CD4-positive, alpha-beta T cell treated with Interleukin-21 for 1 hour (primary cell): ENCODE measurements at regions not wholly inside any gene's neighbourhood (a gene's known extent, or its start where the extent isn't known, plus 50 kb on each side); places are given as distances from the start of the nearest gene placed in this dataset.
"Not testable (repeated sequence)": the region's sequence is repeated elsewhere in the genome, so short reads cannot be mapped to it uniquely, and the experiment has no call there.

Experiments
- DNase-seq: peaks from one replicate; pipeline ENCODE4 v3.0.0-alpha.2; 2020

GRCh38 chr2:7830616-7831015 is 851.2 kb upstream of the ID2 start:
- no peak for DNase-seq

- DNase-seq = no peak
These were observed 846.7 kb upstream of the ID2 start for GRCh38 chr2:7835151-7835550.

DNA sequence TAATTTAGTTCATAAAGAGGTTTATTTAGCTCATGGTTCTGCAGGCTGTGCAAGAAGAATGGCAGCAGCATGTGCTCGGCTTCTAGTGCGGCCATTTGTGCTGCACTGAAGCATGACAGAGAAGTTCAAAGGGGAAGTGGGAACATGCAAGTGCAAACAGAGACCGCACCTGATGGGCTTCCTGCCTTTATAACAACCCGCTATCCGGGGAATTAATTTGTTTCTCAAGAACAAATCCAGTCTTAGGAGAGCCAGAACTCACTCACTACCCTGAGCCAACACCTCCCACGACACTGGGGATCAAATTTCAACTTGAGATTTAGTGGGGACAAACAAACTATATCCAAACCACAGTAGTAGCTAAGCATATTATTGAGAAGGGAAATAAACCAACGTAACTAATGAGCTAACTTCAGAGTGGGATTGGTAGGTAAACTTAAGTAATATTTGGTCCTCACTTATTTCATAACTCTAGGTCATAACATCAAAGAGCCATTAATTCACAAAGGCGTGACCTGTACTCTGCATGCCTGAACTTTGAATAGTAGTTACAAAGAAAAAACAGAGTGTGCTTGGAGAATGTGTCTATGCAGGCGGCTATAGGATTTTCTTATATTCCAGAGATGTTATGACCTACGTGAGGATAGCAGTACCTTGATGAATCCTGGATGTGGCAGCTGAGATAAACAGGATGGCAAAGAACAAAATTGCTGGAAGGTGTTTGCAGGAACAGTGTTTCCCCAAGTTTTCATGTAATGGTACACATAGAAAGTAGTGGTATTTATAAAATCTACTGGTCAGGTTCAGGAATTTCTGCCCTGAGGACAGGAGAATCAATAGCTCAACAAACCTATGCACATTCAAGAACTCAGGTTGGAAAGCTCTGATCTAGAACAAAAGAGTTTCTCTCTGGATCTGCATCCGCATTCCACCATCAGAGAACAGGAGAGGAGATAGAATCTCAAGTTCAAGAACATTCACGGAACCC is 845.9 kb upstream of the ID2 start:
- DNase-seq = peak; percentile 8

GRCh38 chr2:7837237-7837760 is 844.6 kb upstream of the ID2 start:
- DNase-seq = no peak

DNA sequence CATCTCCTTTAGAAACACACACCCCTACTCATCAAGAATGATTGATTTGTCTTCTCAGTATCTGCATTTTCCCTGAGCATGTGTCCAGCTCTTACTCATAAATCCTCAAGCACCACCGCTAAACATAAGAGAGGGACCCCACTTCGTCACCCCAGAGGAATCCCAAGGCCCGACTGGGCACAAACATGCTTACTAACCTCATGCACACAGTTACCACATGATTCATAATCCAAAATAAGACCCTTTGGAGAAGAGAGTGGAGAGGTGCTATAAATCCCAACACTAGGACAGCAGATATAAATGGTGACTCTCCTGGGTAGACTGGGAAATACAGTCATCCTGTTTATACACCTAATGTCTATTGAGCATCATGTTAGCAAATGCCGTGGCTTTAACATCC is 843.2 kb upstream of the ID2 start:
- DNase-seq = no peak

DNA sequence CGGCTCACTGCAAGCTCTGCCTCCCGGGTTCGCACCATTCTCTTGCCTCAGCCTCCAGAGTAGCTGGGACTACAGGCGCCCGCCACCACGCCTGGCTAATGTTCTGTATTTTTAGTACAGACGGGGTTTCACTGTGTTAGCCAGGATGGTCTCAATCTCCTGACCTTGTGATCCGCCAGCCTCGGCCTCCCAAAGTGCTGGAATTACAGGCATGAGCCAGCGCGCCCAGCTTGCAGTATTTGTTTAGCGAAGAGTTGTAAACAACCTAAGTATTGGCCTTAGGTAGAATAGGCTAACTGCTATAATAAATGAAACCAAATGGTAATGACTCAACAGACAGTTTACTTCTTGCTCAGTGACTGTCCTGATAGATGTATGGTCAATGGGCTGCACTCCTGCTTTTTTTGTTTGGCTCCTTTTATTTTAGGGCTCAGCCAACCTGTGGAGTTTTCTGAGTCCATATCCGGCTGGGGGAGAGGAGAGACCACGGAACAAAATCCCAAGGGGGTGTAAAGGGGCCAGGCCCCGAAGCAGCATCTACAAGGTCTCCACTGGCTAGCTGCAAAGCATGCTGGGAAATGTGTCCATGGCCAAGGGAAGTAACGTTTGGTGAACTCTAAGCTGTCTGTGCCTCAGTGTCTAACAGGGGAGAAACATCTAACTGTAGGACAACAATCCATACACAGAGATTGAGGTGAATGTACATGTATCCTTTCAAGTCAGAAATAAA is 841.0 kb upstream of the ID2 start:
- DNase-seq = no peak

DNA sequence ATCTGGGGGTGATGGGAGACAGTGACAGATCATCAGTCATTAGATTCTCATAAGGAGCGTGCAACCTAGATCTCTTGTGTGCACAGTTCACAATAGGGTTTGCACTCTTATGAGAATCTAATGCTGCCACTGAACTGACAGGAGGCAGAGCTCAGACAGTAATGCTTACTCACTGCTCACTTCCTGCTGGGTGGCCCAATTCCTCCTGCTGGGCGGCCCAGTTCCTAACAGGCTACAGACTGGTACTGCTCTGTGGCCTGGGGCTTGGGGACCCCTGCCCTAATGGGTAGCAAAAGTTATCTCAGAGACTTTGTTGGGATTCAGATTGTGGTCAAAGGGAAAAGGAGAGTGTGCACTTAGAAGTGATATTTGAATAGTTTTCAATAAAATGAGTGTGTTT is 840.1 kb upstream of the ID2 start:
- no peak for DNase-seq

GRCh38 chr2:7844414-7844965 is 837.4 kb upstream of the ID2 start:
- no peak for DNase-seq

DNA sequence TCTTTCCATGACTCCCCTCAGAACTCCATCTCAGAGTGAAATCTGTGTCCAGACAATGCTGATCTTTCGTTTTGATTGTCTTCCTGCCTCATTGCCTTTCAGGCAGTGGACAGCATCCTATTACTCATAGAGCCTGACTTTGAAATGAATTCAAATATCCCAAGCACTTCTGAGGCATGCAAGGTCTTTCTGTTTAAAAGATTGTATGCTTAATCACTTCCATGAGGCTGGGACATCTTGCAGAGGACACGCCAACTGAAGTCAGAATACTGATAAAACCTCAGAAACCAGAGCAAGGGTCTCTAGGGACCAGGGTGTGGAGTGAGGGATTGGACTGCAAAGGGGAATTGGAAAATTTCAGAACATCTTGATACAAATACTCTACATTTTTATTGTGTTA is 836.5 kb upstream of the ID2 start:
- no peak for DNase-seq

DNA sequence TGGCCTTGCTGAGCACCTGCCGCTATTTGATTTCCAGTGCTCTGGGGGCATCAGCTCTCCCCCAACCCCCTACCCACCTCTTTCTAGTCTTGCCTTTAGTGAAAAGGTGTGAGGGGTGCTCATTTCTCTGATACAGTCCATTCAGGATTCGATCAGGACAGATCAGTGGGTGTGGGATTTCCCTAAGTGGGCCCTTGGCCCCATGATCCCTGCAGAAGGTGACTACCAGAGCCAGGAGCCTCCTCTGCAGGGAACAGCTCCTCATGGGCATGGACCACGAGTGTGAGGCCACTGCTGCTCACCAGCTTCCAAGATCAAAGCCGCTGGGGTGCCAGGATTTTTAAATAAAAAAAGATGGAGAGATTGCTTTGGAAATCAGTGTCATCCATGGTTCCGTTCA is 835.2 kb upstream of the ID2 start:
- no peak for DNase-seq

- DNase-seq = no peak
These were observed 834.5 kb upstream of the ID2 start for GRCh38 chr2:7847321-7847720.

- no peak for DNase-seq
These were observed 832.8 kb upstream of the ID2 start for GRCh38 chr2:7849027-7849426.

GRCh38 chr2:7849531-7849930 is 832.3 kb upstream of the ID2 start:
- no peak for DNase-seq

DNA sequence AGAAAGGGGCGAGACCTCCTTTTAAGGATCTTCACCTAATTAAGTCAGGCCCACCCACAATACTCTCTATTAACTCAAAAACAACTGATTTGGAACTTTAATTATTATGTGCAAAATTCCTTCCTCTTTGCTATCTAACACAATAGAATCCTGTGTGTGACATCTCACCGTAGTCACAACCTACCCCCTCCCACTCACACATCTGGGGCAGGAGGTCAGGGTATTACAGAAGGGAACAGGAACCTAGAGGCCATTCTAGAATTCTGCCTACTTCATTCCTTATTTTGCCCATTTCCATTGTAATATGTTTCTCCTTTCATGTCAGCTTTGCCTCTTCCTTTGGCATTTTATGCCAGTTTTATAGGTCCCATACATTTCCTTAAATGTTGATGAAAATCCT is 829.3 kb upstream of the ID2 start:
- no peak for DNase-seq

DNA sequence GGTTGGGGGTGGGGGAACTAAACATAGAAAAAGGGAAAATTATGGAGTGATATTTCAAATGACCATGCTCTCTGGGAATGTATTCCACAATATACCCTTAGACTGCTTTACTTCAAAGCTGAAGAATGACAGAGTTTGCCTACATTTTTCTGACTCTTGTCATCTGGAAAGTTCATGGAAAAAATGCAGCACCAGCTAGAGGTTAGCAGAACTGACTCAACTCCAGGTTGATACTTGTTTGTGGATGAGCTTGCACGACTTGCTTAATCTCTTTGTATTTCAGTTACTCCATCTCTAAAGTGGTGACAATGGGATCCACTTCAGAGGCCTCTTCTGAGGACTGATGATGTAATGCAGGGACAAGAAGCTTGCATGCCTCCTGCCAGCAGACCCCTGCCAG is 824.0 kb upstream of the ID2 start:
- no peak for DNase-seq

DNA sequence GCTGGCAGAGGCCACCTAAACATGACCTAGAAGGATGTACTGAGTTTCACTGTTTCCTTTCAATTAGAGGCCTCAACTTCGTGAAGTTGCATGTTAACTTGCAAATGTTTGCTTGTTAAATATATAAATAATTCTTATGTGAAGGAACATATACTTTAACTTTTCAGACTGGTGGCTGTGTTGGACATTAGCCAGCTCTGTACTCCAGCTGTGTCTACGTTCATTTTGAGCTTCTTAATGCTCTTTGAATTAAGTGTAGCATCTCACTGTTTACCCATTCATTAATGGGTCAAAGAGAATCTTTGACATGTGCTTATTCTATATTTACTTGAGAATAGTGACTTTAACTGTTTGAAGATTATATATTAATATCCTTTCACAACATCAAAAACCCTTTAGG is 823.2 kb upstream of the ID2 start:
- no peak for DNase-seq

GRCh38 chr2:7860693-7861092 is 821.2 kb upstream of the ID2 start:
- DNase-seq = no peak

DNA sequence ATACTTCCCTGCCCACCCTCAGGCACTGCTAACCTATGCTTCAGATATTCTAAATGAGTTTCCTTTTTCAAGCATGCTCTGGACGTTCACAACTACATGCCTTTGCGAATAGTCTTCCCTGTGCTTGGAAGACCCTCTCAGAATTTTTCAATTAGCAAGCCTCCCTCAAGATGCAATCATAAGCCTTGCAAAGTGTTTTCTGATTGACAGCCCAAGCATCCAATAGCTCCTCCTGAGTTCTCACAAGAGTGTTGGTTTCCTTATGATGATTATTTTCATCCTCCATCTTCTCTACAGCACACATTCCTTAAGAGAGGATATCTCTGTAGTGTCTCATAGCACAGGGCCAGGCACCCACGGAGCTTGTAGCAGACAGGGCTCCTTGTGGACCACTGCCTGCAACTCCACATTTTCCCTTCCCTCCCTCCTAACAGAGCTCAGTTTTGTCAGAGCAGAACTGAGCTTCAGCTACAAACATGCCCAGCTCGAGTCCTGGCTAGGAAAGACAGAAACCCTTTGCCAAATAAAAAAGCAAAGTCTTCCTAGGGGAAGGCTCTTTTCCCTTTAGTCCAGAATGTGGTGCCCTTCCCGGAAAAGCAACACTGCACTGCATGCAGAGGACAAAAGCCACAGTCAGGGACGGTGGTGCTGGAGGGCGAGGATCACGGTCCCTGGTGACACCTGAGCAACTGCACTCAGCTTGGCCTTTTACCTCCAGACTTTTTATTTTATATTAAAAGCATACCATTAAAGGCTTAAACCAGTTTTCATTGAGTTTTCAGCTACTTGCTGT is 819.8 kb upstream of the ID2 start:
- no peak for DNase-seq

- DNase-seq = no peak
These were observed 815.8 kb upstream of the ID2 start for GRCh38 chr2:7866104-7866503.

DNA sequence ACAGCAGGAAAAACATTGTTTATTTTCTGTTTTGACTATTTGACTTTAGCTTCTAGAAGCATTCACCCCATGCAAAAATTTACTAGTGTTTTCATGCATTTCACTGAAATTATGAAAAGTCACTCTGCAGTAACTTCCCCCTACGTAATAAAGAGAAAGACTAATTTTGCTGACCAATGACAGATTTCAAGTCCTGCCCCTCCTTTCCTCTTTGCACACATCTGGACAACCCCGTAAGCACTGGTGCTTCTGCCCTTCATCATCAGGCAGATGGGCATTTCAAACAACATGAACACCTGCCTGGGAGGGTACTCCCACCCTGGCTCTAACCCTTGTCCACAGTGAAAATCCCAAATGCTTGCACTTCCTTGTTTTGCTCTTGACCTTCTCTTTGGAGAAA is 815.0 kb upstream of the ID2 start:
- DNase-seq = no peak

GRCh38 chr2:7867867-7868266 is 814.0 kb upstream of the ID2 start:
- peak; percentile 15 for DNase-seq

DNA sequence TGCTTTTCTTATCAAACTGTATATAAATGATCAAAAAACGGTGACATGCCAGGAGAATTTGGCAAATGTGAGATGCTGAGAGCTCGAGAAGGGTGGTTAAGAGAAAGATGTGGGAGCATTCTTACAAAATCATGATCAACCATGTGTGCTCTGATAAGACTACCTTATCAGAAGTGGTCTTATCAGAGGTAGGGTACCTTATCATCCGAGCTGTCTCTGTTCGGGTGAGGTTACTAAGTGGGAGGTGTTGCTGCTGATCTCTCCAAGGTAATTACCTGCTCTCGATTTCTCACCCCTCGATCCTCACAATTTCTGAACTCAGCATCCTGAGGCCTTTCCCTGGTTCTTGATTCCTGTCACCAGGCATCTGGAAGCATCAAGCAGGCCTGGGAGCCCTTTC is 813.0 kb upstream of the ID2 start:
- DNase-seq = no peak

DNA sequence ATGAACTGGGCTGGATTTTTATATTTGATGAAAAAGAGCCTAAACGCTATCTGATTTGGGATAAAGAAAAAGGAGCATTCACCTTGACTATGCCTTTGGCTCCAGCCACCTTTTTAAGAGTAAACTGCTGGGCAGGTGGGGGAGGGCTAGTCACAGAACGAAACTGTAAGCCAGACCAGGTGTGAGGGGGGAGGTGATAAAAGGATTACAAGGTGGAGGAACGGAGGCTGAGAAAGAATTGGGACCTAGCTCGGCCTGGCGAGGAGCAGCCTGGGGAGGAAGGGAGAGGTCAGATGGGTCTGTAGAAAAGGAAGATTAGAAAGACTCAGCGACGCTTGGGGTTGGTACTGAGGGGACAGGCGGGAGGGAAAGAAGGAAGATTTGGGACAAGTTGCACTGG is 805.4 kb upstream of the ID2 start:
- not testable (repeated sequence) for DNase-seq
